T-helper 17 cell (primary cell): ENCODE measurements at regions not wholly inside any gene's neighbourhood (a gene's known extent, or its start where the extent isn't known, plus 50 kb on each side); places are given as distances from the start of the nearest gene placed in this dataset.
A peak's percentile ranks its signal among the peaks of the same experiment; 100 is the strongest.
"Not testable (repeated sequence)": the region's sequence is repeated elsewhere in the genome, so short reads cannot be mapped to it uniquely, and the experiment has no call there.

Source experiments
- ATAC-seq: fragments of 150-1000 bp; cut with Tn5 transposase; 2 replicates; pipeline ENCODE4 v1.10.0; 2021; ENCODE audit warnings: mild to moderate bottlenecking, moderate library complexity
- DNase-seq, 3 donors: peaks; one replicate each; pipeline versions ENCODE4 v3.0.0 to v3.0.0-alpha.2; 2020 to 2021
- H3K9me3 ChIP-seq: one replicate; pipeline ENCODE4 v1.7.0; 2013; ENCODE audit warnings: low read length, mild to moderate bottlenecking; ENCODE audit not compliant: control insufficient read depth, poor library complexity, severe bottlenecking
- H3K27ac Mint-ChIP-seq: one replicate; pipeline ENCODE4 v1.8.0; 2022; ENCODE audit warnings: mild to moderate bottlenecking, moderate library complexity, mixed read lengths
- H3K27me3 Mint-ChIP-seq: one replicate; pipeline ENCODE4 v1.8.0; 2022; ENCODE audit warnings: mixed read lengths
- H3K36me3 Mint-ChIP-seq: one replicate; pipeline ENCODE4 v1.8.0; 2022; ENCODE audit warnings: low read depth, mixed read lengths
- H3K4me1 Mint-ChIP-seq: one replicate; pipeline ENCODE4 v1.8.0; 2022; ENCODE audit warnings: mild to moderate bottlenecking, mixed read lengths
- H3K4me3 Mint-ChIP-seq: one replicate; pipeline ENCODE4 v1.8.0; 2022; ENCODE audit warnings: mild to moderate bottlenecking, moderate library complexity, mixed read lengths

DNA sequence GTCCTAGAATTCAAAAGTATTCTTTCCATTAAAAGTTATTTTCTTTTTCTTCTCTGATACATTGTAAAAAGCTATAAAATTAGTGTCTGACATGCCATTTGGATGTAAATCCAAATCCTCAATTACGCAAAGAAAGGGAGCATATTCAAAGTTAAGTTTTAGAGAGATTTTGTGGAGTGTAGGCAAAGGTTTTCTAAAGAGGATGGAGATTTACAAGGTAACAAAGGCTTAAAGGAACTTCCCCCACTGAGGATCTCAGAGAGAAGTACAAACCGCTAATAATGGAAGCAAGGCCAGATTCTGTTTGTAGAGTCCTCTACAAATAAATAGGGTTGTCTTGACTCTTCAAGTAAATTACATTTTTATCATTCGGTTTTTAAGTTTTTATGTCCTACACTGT, 91.0 kb upstream of the MAPK10 start:
- H3K36me3 Mint-ChIP-seq: peaks cover 2% of the 10 kb centered on the region

GRCh38 chr4:86451560-86452330, 91.9 kb upstream of the MAPK10 start:
- Mint-ChIP-seq H3K27me3 (peaks cover 22% of the 10 kb centered on the region), H3K27ac (no peak overlapping the region), H3K4me1 (no peaks in the 10 kb centered on the region), H3K4me3 (no peak overlapping the region), H3K36me3 (peaks cover 2% of the 10 kb centered on the region)
- ATAC-seq (no peak), DNase-seq (no peak)
- no peaks in the 10 kb centered on the region for H3K9me3 ChIP-seq

More for the DNA sequence above, 91.0 kb upstream of the MAPK10 start:
- no peaks in the 10 kb centered on the region for H3K9me3 ChIP-seq
- no peak for ATAC-seq
- Mint-ChIP-seq H3K4me3 (no peak overlapping the region), H3K27me3 (peaks cover 22% of the 10 kb centered on the region), H3K27ac (no peak overlapping the region), H3K4me1 (no peaks in the 10 kb centered on the region)
- DNase-seq: no peak

DNA sequence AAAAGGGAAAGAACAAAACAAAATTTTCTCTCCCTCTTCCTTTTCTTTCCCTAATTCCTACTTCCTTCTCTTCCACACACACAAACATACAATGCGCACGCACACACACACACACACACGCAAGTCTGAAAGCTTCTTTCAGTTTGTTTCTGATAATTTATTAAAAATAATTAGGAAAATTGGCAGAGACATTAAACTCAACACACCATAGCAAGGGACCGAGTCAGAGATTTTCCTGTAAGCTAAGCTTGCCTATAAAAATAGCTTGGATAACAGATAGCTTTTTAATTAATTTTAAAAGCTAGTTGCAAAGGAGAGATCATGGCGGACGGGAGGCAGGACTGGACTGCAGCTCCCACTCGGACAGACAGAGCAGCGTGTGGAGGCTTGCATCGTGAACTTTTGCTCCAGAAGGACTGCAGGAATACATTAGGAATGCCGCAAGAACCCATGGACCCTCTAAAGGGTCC, 92.6 kb upstream of the MAPK10 start:
- H3K27me3 Mint-ChIP-seq: peaks cover 22% of the 10 kb centered on the region
- no peak overlapping the region for H3K27ac Mint-ChIP-seq
- no peak for DNase-seq
- H3K4me3 Mint-ChIP-seq: no peak overlapping the region
- H3K36me3 Mint-ChIP-seq: peaks cover 2% of the 10 kb centered on the region
- H3K4me1 Mint-ChIP-seq: no peaks in the 10 kb centered on the region
- ATAC-seq: no peak
- H3K9me3 ChIP-seq: no peaks in the 10 kb centered on the region

DNA sequence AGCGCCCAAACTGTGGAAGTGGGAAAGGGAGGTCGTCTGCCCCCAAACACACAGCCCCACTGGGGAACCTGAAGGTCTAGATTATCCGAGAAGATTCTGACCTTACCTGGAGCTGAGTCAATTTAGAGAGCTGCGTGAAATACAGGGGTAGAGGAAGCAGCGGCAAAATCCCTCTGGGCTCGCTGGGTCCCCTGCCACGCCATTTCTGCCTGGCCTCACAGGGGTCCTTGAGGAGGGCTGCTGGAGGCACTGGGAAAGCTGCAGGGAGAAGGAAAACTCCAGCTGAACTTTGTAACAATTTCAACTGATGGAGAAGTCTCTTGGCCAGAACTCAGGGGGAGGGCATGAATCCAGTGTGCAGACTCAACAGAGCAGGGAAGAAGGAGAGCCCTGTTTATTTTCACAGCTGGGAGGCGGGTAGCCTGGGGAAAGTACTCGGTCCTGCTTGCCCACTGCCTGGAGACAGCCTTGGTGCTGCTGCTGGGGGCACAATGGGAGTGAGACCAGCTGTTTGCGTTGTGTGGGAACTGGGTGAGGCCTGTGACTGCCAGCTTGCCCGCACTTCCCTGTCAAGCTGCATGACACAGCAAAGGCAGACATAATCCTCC, 93.2 kb upstream of the MAPK10 start:
- H3K9me3 ChIP-seq: no peaks in the 10 kb centered on the region
- no peak for DNase-seq
- Mint-ChIP-seq H3K4me3 (no peak overlapping the region), H3K27me3 (peaks cover 22% of the 10 kb centered on the region), H3K4me1 (no peaks in the 10 kb centered on the region), H3K36me3 (peaks cover 2% of the 10 kb centered on the region), H3K27ac (no peak overlapping the region)
- no peak for ATAC-seq

GRCh38 chr4:86453611-86454072, 93.8 kb upstream of the MAPK10 start:
- ATAC-seq, H3K36me3 Mint-ChIP-seq, H3K4me1 Mint-ChIP-seq, H3K4me3 Mint-ChIP-seq, DNase-seq, H3K9me3 ChIP-seq, H3K27ac Mint-ChIP-seq: not testable (repeated sequence)
- H3K27me3 Mint-ChIP-seq: peaks cover 22% of the 10 kb centered on the region

DNA sequence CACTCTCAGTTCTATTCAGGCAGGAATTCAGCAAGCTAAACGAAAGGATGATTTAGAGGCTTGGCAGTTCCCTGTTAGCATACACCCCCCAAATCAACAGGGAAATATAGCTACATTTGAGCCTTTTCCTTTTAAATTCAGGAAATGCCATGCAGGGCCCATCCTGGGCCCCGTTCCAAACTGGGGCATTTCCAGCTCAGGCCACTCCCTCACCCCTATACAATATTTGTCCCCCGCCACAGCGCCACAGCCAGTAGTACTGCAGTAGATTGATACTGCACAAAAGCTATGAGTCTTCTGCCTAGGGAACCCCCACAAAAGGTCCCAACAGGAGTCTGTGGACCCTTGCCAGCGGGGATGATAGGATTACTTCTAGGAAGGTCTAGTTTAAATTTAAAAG, 102.0 kb upstream of the MAPK10 start:
- Mint-ChIP-seq H3K27me3 (no peaks in the 10 kb centered on the region), H3K27ac (no peak overlapping the region), H3K36me3 (no peaks in the 10 kb centered on the region), H3K4me1 (peaks cover 2% of the 10 kb centered on the region), H3K4me3 (no peak overlapping the region)
- no peaks in the 10 kb centered on the region for H3K9me3 ChIP-seq
- DNase-seq (no peak), ATAC-seq (no peak)

- H3K27ac Mint-ChIP-seq: peak overlapping the region; percentile 21
- H3K4me1 Mint-ChIP-seq: peaks cover 5% of the 10 kb centered on the region
- DNase-seq: no peak
- peaks cover 6% of the 10 kb centered on the region for H3K27me3 Mint-ChIP-seq
- H3K4me3 Mint-ChIP-seq: no peak overlapping the region
- no peak for ATAC-seq
- peaks cover 2% of the 10 kb centered on the region for H3K36me3 Mint-ChIP-seq
- H3K9me3 ChIP-seq: no peaks in the 10 kb centered on the region
Observed at GRCh38 chr4:86472377-86473019, 112.6 kb upstream of the MAPK10 start.

- not testable (repeated sequence) for H3K9me3 ChIP-seq, H3K27ac Mint-ChIP-seq, H3K36me3 Mint-ChIP-seq, ATAC-seq, H3K4me3 Mint-ChIP-seq, DNase-seq, H3K4me1 Mint-ChIP-seq, H3K27me3 Mint-ChIP-seq
Observed at GRCh38 chr4:86478151-86478550, 116.0 kb upstream of the PTPN13 start.

GRCh38 chr4:86481440-86481839, 112.7 kb upstream of the PTPN13 start:
- Mint-ChIP-seq H3K36me3 (no peaks in the 10 kb centered on the region), H3K4me3 (no peak overlapping the region), H3K27me3 (no peaks in the 10 kb centered on the region), H3K27ac (no peak overlapping the region), H3K4me1 (peaks cover 2% of the 10 kb centered on the region)
- DNase-seq (no peak), ATAC-seq (no peak)
- H3K9me3 ChIP-seq: no peaks in the 10 kb centered on the region

GRCh38 chr4:86482306-86483172, 111.6 kb upstream of the PTPN13 start:
- H3K4me3 Mint-ChIP-seq: no peak overlapping the region
- ATAC-seq (no peak), DNase-seq (no peak)
- no peaks in the 10 kb centered on the region for H3K36me3 Mint-ChIP-seq
- H3K9me3 ChIP-seq: no peaks in the 10 kb centered on the region
- H3K27ac Mint-ChIP-seq: no peak overlapping the region
- peaks cover 2% of the 10 kb centered on the region for H3K4me1 Mint-ChIP-seq
- no peaks in the 10 kb centered on the region for H3K27me3 Mint-ChIP-seq

DNA sequence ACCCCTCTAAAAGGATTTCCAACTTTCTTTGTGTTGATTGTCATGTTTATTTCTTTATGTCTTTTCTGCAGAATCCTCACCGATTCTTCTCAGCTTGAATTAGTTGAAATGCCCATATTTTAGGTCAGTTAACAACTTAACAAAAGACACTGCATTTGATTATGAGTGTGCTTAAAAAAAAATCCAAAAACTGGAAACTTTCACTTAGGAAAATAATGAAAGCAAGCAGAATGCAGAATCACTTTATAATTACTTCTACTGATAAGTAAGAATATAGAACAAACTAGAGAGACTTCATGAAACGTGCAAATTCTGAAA, 111.0 kb upstream of the PTPN13 start:
- no peak overlapping the region for H3K27ac Mint-ChIP-seq
- H3K9me3 ChIP-seq: no peaks in the 10 kb centered on the region
- H3K4me3 Mint-ChIP-seq: no peak overlapping the region
- H3K36me3 Mint-ChIP-seq: no peaks in the 10 kb centered on the region
- ATAC-seq (no peak), DNase-seq (no peak)
- H3K27me3 Mint-ChIP-seq: no peaks in the 10 kb centered on the region
- H3K4me1 Mint-ChIP-seq: peaks cover 2% of the 10 kb centered on the region

GRCh38 chr4:86483773-86484172, 110.3 kb upstream of the PTPN13 start:
- no peaks in the 10 kb centered on the region for H3K9me3 ChIP-seq
- Mint-ChIP-seq H3K27ac (no peak overlapping the region), H3K27me3 (no peaks in the 10 kb centered on the region), H3K4me3 (no peak overlapping the region), H3K36me3 (no peaks in the 10 kb centered on the region), H3K4me1 (peaks cover 2% of the 10 kb centered on the region)
- no peak for DNase-seq
- ATAC-seq: no peak

DNA sequence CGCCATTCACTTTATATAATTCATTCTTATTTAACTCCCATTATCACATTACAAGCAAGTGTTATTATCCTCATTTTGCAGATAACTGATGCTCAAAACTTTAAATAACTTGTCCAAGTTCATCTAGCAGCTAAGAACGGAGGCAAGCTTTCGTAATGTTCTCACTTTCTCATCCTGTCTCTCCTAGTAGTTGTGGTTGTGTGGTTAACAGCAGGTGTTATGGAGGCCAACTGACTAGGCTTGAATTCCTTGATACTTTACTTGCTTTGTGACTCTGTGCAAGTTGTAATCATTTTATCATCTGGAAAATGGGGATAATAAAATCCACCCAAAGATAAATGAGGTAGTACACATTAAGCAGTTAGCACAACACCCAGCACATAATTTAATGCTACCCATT, 109.9 kb upstream of the PTPN13 start:
- Mint-ChIP-seq H3K36me3 (no peaks in the 10 kb centered on the region), H3K4me1 (peaks cover 2% of the 10 kb centered on the region), H3K27ac (no peak overlapping the region), H3K4me3 (no peak overlapping the region), H3K27me3 (no peaks in the 10 kb centered on the region)
- DNase-seq: no peak
- ATAC-seq: no peak
- H3K9me3 ChIP-seq: no peaks in the 10 kb centered on the region
